ENCODE measurements at regions not wholly inside any gene's neighbourhood (a gene's known extent, or its start where the extent isn't known, plus 50 kb on each side); places are given as distances from the start of the nearest gene placed in this dataset.

DNA sequence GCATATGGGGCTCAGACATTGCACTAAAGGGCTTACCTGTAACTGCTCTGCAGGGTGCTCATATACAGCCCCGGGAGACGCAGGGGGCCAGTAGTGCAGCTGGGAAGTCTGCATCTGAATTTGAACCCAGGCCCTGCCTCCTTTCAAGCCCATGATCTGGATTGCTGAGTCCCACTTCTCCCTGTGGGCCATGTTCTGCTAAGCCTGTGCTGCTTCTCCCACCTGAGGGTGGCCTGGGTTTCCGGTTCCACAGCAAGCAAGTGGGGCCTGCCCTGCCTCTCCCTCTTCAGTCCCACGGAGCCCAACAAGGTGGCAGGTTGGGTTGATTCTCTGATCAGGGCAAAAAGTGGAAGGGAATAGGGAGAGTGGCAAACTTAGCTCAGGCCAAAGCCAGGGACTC lies 56.6 kb upstream of the GDF10 start:
- no peaks in the 10 kb centered on the region for H3K27me3 ChIP-seq (ENCODE audit: control insufficient read depth in 3 of 3, insufficient read depth in 3 of 3, low read length in 2 of 3)
- 87 to 89% methylated on average over 4 of the region's 4 CpGs for WGBS, 2 donors
- DNase-seq (no peak), ATAC-seq (ENCODE audit: insufficient read depth, low FRiP score) (no peak)
- no peak overlapping the region for H3K4me3 ChIP-seq
- TF ChIP-seq, protein P1, sequence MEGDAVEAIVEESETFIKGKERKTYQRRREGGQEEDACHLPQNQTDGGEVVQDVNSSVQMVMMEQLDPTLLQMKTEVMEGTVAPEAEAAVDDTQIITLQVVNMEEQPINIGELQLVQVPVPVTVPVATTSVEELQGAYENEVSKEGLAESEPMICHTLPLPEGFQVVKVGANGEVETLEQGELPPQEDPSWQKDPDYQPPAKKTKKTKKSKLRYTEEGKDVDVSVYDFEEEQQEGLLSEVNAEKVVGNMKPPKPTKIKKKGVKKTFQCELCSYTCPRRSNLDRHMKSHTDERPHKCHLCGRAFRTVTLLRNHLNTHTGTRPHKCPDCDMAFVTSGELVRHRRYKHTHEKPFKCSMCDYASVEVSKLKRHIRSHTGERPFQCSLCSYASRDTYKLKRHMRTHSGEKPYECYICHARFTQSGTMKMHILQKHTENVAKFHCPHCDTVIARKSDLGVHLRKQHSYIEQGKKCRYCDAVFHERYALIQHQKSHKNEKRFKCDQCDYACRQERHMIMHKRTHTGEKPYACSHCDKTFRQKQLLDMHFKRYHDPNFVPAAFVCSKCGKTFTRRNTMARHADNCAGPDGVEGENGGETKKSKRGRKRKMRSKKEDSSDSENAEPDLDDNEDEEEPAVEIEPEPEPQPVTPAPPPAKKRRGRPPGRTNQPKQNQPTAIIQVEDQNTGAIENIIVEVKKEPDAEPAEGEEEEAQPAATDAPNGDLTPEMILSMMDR (IDR thresholded peaks at IDR 0.05; ENCODE audit: control extremely low read depth, extremely low read depth): no peak
- no peak overlapping the region for H3K27ac ChIP-seq (ENCODE audit: low read depth in 1 of 2, low read length in 1 of 2)
- peaks cover 0 to 9% (median 0%) of the 10 kb centered on the region in 4 donors for H3K9me3 ChIP-seq (ENCODE audit: control insufficient read depth in 4 of 4, insufficient read depth in 3 of 4, low read length in 3 of 4)
- no peaks in the 10 kb centered on the region for H3K36me3 ChIP-seq (ENCODE audit: control insufficient read depth in 4 of 4, insufficient read depth in 4 of 4, low read length in 4 of 4)
- peaks cover 0 to 21% (median 2%) of the 10 kb centered on the region in 5 donors for H3K4me1 ChIP-seq (ENCODE audit: control insufficient read depth in 5 of 5, insufficient read depth in 5 of 5, low read length in 5 of 5)
- H3K9ac ChIP-seq (ENCODE audit: insufficient read depth in 1 of 2, low read length in 2 of 2): no peak overlapping the region

DNA sequence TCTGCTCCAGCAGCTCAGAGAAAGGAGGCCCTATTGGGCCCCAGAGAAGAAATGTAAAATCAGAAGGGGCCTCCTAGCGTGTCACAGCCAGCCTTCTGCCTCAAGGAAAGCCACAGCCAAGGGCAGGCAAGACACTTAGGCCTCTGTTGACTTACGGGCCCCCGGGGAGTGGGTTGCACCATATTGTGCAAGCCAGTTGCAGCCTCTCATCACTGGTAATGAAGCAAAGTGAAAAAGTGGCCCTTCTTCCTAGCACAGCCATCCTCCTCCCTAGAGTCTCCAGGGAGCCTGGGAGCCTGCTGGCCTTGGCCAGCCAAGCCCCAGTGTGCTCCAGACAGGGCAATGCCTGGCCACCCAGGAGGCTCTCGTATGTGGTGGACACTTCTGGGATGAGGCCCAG lies 56.2 kb upstream of the GDF10 start:
- Histone ChIP-seq H3K9ac (ENCODE audit: insufficient read depth in 1 of 2, low read length in 2 of 2) (no peak overlapping the region), H3K4me3 (no peak overlapping the region), H3K4me1 (ENCODE audit: control insufficient read depth in 5 of 5, insufficient read depth in 5 of 5, low read length in 5 of 5) (peaks cover 0 to 21% (median 2%) of the 10 kb centered on the region in 5 donors), H3K36me3 (ENCODE audit: control insufficient read depth in 4 of 4, insufficient read depth in 4 of 4, low read length in 4 of 4) (no peaks in the 10 kb centered on the region), H3K27me3 (ENCODE audit: control insufficient read depth in 3 of 3, insufficient read depth in 3 of 3, low read length in 2 of 3) (no peaks in the 10 kb centered on the region), H3K27ac (ENCODE audit: low read depth in 1 of 2, low read length in 1 of 2) (no peak overlapping the region), H3K9me3 (ENCODE audit: control insufficient read depth in 4 of 4, insufficient read depth in 3 of 4, low read length in 3 of 4) (peaks cover 0 to 5% (median 0%) of the 10 kb centered on the region in 4 donors)
- 43 to 62% methylated on average over 4 of the region's 4 CpGs for WGBS, 2 donors
- TF ChIP-seq, protein P1 (IDR thresholded peaks at IDR 0.05; ENCODE audit: control extremely low read depth, extremely low read depth): no peak
- DNase-seq (no peak), ATAC-seq (ENCODE audit: insufficient read depth, low FRiP score) (no peak)

DNA sequence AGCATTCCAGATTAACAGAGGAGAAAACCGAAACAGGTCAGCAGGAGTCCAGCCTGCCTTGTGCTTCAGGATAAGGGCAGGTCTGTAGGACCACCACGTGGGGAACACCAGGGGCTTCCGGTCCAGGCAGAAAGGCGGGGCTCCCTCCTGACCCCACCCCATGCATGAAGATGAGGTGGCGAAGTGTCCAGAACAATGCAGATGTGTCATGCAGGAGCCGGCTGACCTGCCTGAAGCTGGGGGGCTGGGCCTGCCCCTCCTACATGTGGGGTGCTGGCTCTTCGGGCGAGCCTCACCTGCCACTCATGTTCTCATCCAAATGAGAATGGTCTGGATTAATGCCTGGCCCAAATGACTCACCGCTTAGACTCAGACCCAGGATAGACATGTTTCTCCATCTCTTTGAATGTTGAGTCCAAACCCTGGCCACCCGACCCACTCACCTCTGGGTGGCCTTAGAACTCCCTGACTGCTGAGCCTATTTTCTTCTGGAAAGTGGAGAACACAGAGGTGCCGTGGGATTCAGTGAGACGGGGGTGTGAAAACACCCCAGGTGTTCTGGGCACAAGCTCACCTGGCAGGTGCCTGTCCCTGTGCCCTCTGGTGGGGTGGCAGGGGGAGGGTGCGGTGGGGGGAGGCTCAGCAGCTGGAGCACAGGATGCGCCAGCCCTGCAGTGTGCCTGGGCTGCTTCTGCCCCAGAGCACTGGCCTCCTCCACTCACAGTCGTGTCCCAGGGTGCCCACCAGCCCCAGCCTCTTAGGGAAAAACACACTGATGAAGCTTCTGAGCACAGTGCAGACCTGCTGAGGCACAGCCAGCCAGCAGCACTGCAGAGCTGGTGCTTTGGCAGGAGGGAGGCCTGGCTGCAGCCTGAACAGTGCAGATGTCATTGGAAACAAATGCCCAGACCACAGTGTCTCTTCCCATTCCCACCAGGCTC lies 55.2 kb upstream of the GDF10 start:
- Histone ChIP-seq H3K9ac (ENCODE audit: insufficient read depth in 1 of 2, low read length in 2 of 2) (no peak overlapping the region), H3K27me3 (ENCODE audit: control insufficient read depth in 3 of 3, insufficient read depth in 3 of 3, low read length in 2 of 3) (no peaks in the 10 kb centered on the region), H3K9me3 (ENCODE audit: control insufficient read depth in 4 of 4, insufficient read depth in 3 of 4, low read length in 3 of 4) (no peaks in the 10 kb centered on the region), H3K4me3 (no peak overlapping the region), H3K4me1 (ENCODE audit: control insufficient read depth in 5 of 5, insufficient read depth in 5 of 5, low read length in 5 of 5) (peaks cover 0 to 21% (median 2%) of the 10 kb centered on the region in 5 donors), H3K27ac (ENCODE audit: low read depth in 1 of 2, low read length in 1 of 2) (no peak overlapping the region), H3K36me3 (ENCODE audit: control insufficient read depth in 4 of 4, insufficient read depth in 4 of 4, low read length in 4 of 4) (no peaks in the 10 kb centered on the region)
- DNase-seq: no peak
- ATAC-seq (ENCODE audit: insufficient read depth, low FRiP score): no peak
- 87 to 96% methylated on average over 15 of the region's 15 CpGs for WGBS, 2 donors
- TF ChIP-seq, protein P1 (IDR thresholded peaks at IDR 0.05; ENCODE audit: control extremely low read depth, extremely low read depth): no peak
